ENCODE measurements at regions not wholly inside any gene's neighbourhood (a gene's known extent, or its start where the extent isn't known, plus 50 kb on each side); places are given as distances from the start of the nearest gene placed in this dataset.

GRCh38 chrX:69094977-69095669 lies 70.1 kb downstream of the PJA1 start (continued):
- TF ChIP-seq ZBTB40 (IDR thresholded peaks at IDR 0.05; ENCODE audit: borderline replicate concordance) = no peak
- TF ChIP-seq HDAC6 (IDR thresholded peaks at IDR 0.05; ENCODE audit: unreplicated experiment) = no peak

- ChIA-PET CTCF (interaction anchor here (0.6 to 1.9 kb wide), 17 partner anchors 8 to 297 kb away, joined by 3 to 5 read pairs (median 3); partner anchors contain the start of gene EFNB1), RAD21 (ENCODE audit: unreplicated experiment) (interaction anchor here (1.0 kb wide), 1 partner anchor 128 kb away, joined by 3 read pairs; no protein-coding TSS in a partner anchor), SMC1A (ENCODE audit: uncharacterized antibody, unreplicated experiment) (interaction anchor here (0.7 to 1.0 kb wide), 2 partner anchors 8 to 128 kb away, joined by 3 to 4 read pairs; no protein-coding TSS in a partner anchor), POLR2A (no interaction called here)
- Histone ChIP-seq H3K4me1 (ENCODE audit: control insufficient read depth, insufficient read depth, low read length) (no peaks in the 10 kb centered on the region), H3K4me3 (no peak overlapping the region), H3K36me3 (ENCODE audit: control insufficient read depth in 2 of 2, insufficient read depth in 2 of 2, low read length in 1 of 2) (no peaks in the 10 kb centered on the region), H2AFZ (ENCODE audit: control insufficient read depth, low read depth, low read length) (no peak overlapping the region), H3K79me2 (ENCODE audit: control insufficient read depth, insufficient read depth, low read length) (no peaks in the 10 kb centered on the region), H3K9me3 (replicated peaks; ENCODE audit: control insufficient read depth, insufficient read depth, low read length) (no peaks in the 10 kb centered on the region), H3K9ac (ENCODE audit: control insufficient read depth, insufficient read depth, low read length) (no peak overlapping the region), H3K27ac (ENCODE audit: control insufficient read depth, insufficient read depth) (no peak overlapping the region), H3K4me2 (ENCODE audit: control insufficient read depth, insufficient read depth) (no peak overlapping the region), H3K27me3 (replicated peaks in 1 of 2; ENCODE audit: control insufficient read depth in 2 of 2, insufficient read depth in 2 of 2, low read length in 1 of 2) (no peaks in the 10 kb centered on the region; a peak in 1 of 4 replicates), H4K20me1 (ENCODE audit: control insufficient read depth, insufficient read depth) (no peaks in the 10 kb centered on the region)
- in situ Hi-C loops (cut with MboI) (no loop called here), intact Hi-C loops (cut with micrococcal nuclease; ENCODE audit: unreplicated experiment) (loop anchor here (1.0 kb wide), 3 partner anchors 128 to 293 kb away; no protein-coding TSS in a partner anchor)
- ATAC-seq (peak; percentile 86), DNase-seq (ENCODE audit: low read depth, low spot score) (no peak), FAIRE-seq (no peak)
- no TSS peak for BruUV-seq (replicated peaks)
- TF ChIP-seq USF1 (IDR thresholded peaks at IDR 0.05; ENCODE audit: borderline replicate concordance, extremely low read length, insufficient read depth, low read depth, low read length) = no peak
- TF ChIP-seq RAD21 (IDR thresholded peaks at IDR 0.05; ENCODE audit: insufficient read depth, low read depth, low read length) = peak; percentile 18; the same call in 1 of the 2 replicates
- peak; percentile 29; the same call in 1 of the 2 replicates for TF ChIP-seq SMC3 (IDR thresholded peaks at IDR 0.05; ENCODE audit: borderline replicate concordance, low read length)
- TF ChIP-seq RFX5 (IDR thresholded peaks at IDR 0.05; ENCODE audit: low read depth, low read length) = no peak
- peak; percentile 49 to 64 (median 56) for TF ChIP-seq CTCF (IDR thresholded peaks at IDR 0.05 in 2 of 3, conservative IDR thresholded peaks at IDR 0.05 in 1 of 3; ENCODE audit: control insufficient read depth in 2 of 3, extremely low read depth in 1 of 3, insufficient read depth in 1 of 3, low read depth in 3 of 3, low read length in 3 of 3)
- no peak for TF ChIP-seq CREM (IDR thresholded peaks at IDR 0.05; ENCODE audit: low read depth)
- 27% methylated on average over 16 of the region's 19 CpGs for WGBS (ENCODE audit: insufficient coverage, insufficient replicate concordance, low lambda C conversion rate, missing lambda C conversion rate)
Measured at GRCh38 chrX:69093960-69094871, 71.0 kb downstream of the PJA1 start.

Data from GM12878 (cell line).